K562 (cell line): ENCODE measurements at regions not wholly inside any gene's neighbourhood (a gene's known extent, or its start where the extent isn't known, plus 50 kb on each side); places are given as distances from the start of the nearest gene placed in this dataset.

Experiments
- ATAC-seq: fragments of 200-7000 bp; cut with Tn5 transposase; 3 replicates; pipeline ENCODE4 v1.9.1; 2020; ENCODE audit warnings: moderate library complexity
- BruUV-seq: library from RNA; stranded (reverse); fragments of 400-500 nt; replicated peaks from 2 replicates; lab custom pipeline; 2021; lab: Mats Ljungman, UMichigan
- CTCF ChIA-PET: fragments of 300-600 bp; formaldehyde crosslinking; extraction: SDS; loops from one replicate; lab custom pipeline; 2021; ENCODE audit warnings: low intra/inter-chr PET ratio; lab: Yijun Ruan, JAX
- POLR2A ChIA-PET: fragments of 300-600, 350-650 bp; sonication (Branson Sonifier 250); formaldehyde crosslinking; extraction: SDS; loops from one replicate; lab custom pipeline; 2021; ENCODE audit warnings: antibody characterized with exemption, inconsistent platforms; lab: Yijun Ruan, JAX
- DNase-seq, 4 experiments: peaks; one replicate each; pipeline versions ENCODE4 v3.0.0 to v3.0.0-alpha.2; 2011 to 2018; ENCODE audit warnings: low spot score in 3 of 4, mixed read lengths in 3 of 4; ENCODE audit errors: extremely low read depth in 1 of 4
- FAIRE-seq: peaks from 2 replicates; lab custom pipeline; 2011; peaks lifted over from hg19 to GRCh38; lab: Jason Lieb, UNC
- H2AFZ ChIP-seq: 2 replicates; pipeline ENCODE4 v1.6.0; 2011; ENCODE audit warnings: low read depth, low read length, control low read depth, inconsistent platforms
- H3K27ac ChIP-seq: fragments of 200-600 bp; 3 replicates; pipeline ENCODE4 v1.8.0; 2011; ENCODE audit warnings: low read depth, mild to moderate bottlenecking, control low read depth, inconsistent platforms, low read length, moderate library complexity, mixed read lengths; ENCODE audit errors: extremely low read depth
- H3K27me3 ChIP-seq, 2 experiments: fragments of 300-600 bp in 1 of 2; 2 replicates in 1 of 2; 3 replicates in 1 of 2; pipeline versions ENCODE4 v1.6.0 to v1.8.0; 2011; ENCODE audit warnings: inconsistent platforms in 2 of 2, low read length in 2 of 2, mild to moderate bottlenecking in 1 of 2, mixed read lengths in 1 of 2, moderate library complexity in 1 of 2; ENCODE audit not compliant: control insufficient read depth in 2 of 2, insufficient read depth in 2 of 2
- H3K36me3 ChIP-seq: fragments of 300-600 bp; 3 replicates; pipeline ENCODE4 v1.8.0; 2011; ENCODE audit warnings: mild to moderate bottlenecking, low read length, inconsistent platforms; ENCODE audit not compliant: control insufficient read depth, insufficient read depth
- H3K4me1 ChIP-seq, 2 experiments: fragments of 200-600 bp in 1 of 2; replicated peaks in 1 of 2; 2 replicates in 1 of 2; 3 replicates in 1 of 2; pipeline versions ENCODE4 v1.5.1 to v1.8.0; 2011; ENCODE audit warnings: inconsistent platforms in 2 of 2, low read length in 2 of 2, mild to moderate bottlenecking in 1 of 2, mixed read lengths in 1 of 2, moderate library complexity in 1 of 2; ENCODE audit not compliant: control insufficient read depth in 2 of 2, insufficient read depth in 2 of 2
- H3K4me2 ChIP-seq: 2 replicates; pipeline ENCODE4 v1.6.1; 2011; ENCODE audit warnings: low read length, control low read depth, inconsistent platforms, mixed read lengths; ENCODE audit not compliant: insufficient read depth
- H3K4me3 ChIP-seq: fragments of 200-600 bp; sonication (generic), shearing (Covaris generic); 2 replicates; pipeline ENCODE4 v1.5.1; 2016; ENCODE audit warnings: control low read depth, inconsistent platforms
- H3K79me2 ChIP-seq: fragments of 200-600 bp; 3 replicates; pipeline ENCODE4 v1.8.0; 2011; ENCODE audit warnings: low read length, inconsistent platforms; ENCODE audit not compliant: control insufficient read depth, insufficient read depth
- H3K9ac ChIP-seq, 2 experiments: 2 replicates each; pipeline versions ENCODE4 v1.6.0 to v1.6.1; 2011; ENCODE audit warnings: low read depth in 2 of 2, low read length in 2 of 2, control low read depth in 1 of 2, inconsistent platforms in 1 of 2, mild to moderate bottlenecking in 1 of 2, mixed read lengths in 1 of 2; ENCODE audit not compliant: insufficient read depth in 1 of 2
- H3K9me1 ChIP-seq: one replicate; pipeline ENCODE4 v1.6.0; 2011; ENCODE audit warnings: inconsistent platforms, mild to moderate bottlenecking, low read length, moderate library complexity; ENCODE audit not compliant: control insufficient read depth, insufficient read depth
- H3K9me3 ChIP-seq: replicated peaks from 2 replicates; pipeline ENCODE4 v1.5.1; 2011; ENCODE audit warnings: low read depth, low read length, inconsistent platforms; ENCODE audit not compliant: control insufficient read depth, insufficient read depth
- H4K20me1 ChIP-seq: replicated peaks from 2 replicates; pipeline ENCODE4 v1.6.1; 2011; ENCODE audit warnings: low read length, inconsistent platforms, mixed read lengths; ENCODE audit not compliant: control insufficient read depth, insufficient read depth
- C11orf30 ChIP-seq: fragments of 450-650 bp; IDR thresholded peaks from 2 replicates; pipeline ENCODE4 v1.6.1; 2016; ENCODE audit warnings: low read depth, mild to moderate bottlenecking
- SAP30 ChIP-seq: fragments of 200-600 bp; sonication (generic); IDR thresholded peaks from 2 replicates; pipeline ENCODE4 v1.6.1; 2012; ENCODE audit warnings: borderline replicate concordance, low read depth, mild to moderate bottlenecking, moderate library complexity, low read length, control low read depth, inconsistent platforms; ENCODE audit not compliant: insufficient read depth, poor library complexity, severe bottlenecking
- SP1 ChIP-seq: sonication (generic); formaldehyde crosslinking; IDR thresholded peaks from 2 replicates; pipeline ENCODE4 v1.8.1; 2022; ENCODE audit warnings: mild to moderate bottlenecking, missing genetic modification reagents
- ZBTB11 ChIP-seq, 3 experiments: fragments of 200-800 bp in 1 of 3; fragments of 250-450 bp in 1 of 3; fragments of 450-650 bp in 1 of 3; sonication (Bioruptor Pico) in 1 of 3; sonication (Bioruptor generic) in 1 of 3; formaldehyde crosslinking in 1 of 3; IDR thresholded peaks; 2 replicates each; pipeline versions ENCODE4 v1.6.1 to v1.8.0; 2016 to 2022; ENCODE audit warnings: mild to moderate bottlenecking in 2 of 3, missing genetic modification characterization in 2 of 3, missing compliant biosample characterization in 1 of 3, moderate library complexity in 1 of 3
- WGBS: fragments of 100-300 bp; shearing (Covaris generic); methylation state at CpG from one replicate; pipeline ENCODE4 v1.1.6; 2016; ENCODE audit warnings: low coverage, mixed read lengths; ENCODE audit not compliant: insufficient coverage; ENCODE audit errors: missing lambda C conversion rate; 5-methylcytosine and 5-hydroxymethylcytosine counted together
- in situ Hi-C: fragments of 300-500 bp; cut with MboI; formaldehyde crosslinking; loops from 4 replicates; pipeline ENCODE4 v1.15.0; 2018; ENCODE audit warnings: inconsistent platforms, mixed read lengths
- intact Hi-C: fragments of 100-400 bp; cut with micrococcal nuclease; formaldehyde crosslinking; loops from 2 replicates; pipeline ENCODE4 v1.14.2; 2022

- CTCF ChIA-PET: no interaction called here
- ATAC-seq: no peak
- H3K4me3 ChIP-seq: no peak overlapping the region
- no peaks in the 10 kb centered on the region for H3K36me3 ChIP-seq
- no peaks in the 10 kb centered on the region; the same call in 1 of the 2 replicates for H3K9me3 ChIP-seq
- intact Hi-C loops: no loop called here
- H3K4me1 ChIP-seq: no peaks in the 10 kb centered on the region
- FAIRE-seq: no peak
- H3K9me1 ChIP-seq: no peaks in the 10 kb centered on the region
- H3K27me3 ChIP-seq: peaks cover 0 to 27% of the 10 kb centered on the region in 2 experiments; a peak in 2 of 5 replicates
- no peak overlapping the region for H3K27ac ChIP-seq
- H3K4me2 ChIP-seq: no peak overlapping the region
- no peak for DNase-seq
- H2AFZ ChIP-seq: no peak overlapping the region
- H4K20me1 ChIP-seq: no peaks in the 10 kb centered on the region
- in situ Hi-C loops: no loop called here
- TF ChIP-seq SAP30: no peak
- TF ChIP-seq ZBTB11 (CRISPR knock-in tag; IDR thresholded peaks at IDR 0.05): peak in 1 of 3 experiments; percentile 64; a peak in 2 of 6 replicates
- no peak for TF ChIP-seq C11orf30
- no peak for TF ChIP-seq SP1
- TF ChIP-seq, all 486 proteins: peak for 1
- WGBS: 0% methylated on average over 10 of the region's 13 CpGs
- Histone ChIP-seq H3K79me2 (no peaks in the 10 kb centered on the region), H3K9ac (no peak overlapping the region)
- no TSS peak for BruUV-seq
- POLR2A ChIA-PET: interaction anchor here (0.6 kb wide), 1 partner anchor 15 kb away, joined by 4 read pairs; no protein-coding TSS in a partner anchor
Measured at GRCh38 chr20:48392407-48393310, 435.1 kb downstream of the PREX1 start.
